Peyer's patch (tissue), 4 donors: ENCODE measurements at regions not wholly inside any gene's neighbourhood (a gene's known extent, or its start where the extent isn't known, plus 50 kb on each side); places are given as distances from the start of the nearest gene placed in this dataset.
"Not testable (repeated sequence)": the region's sequence is repeated elsewhere in the genome, so short reads cannot be mapped to it uniquely, and the experiment has no call there.

Source experiments
- POLR2A ChIP-seq, 2 donors: fragments of 450-650 bp; IDR thresholded peaks; one replicate each; pipeline ENCODE4 v1.5.1; 2017; ENCODE audit warnings: antibody characterized with exemption in 2 of 2, mild to moderate bottlenecking in 2 of 2, moderate library complexity in 2 of 2
- TF ChIP-seq, protein P1 (sequence below), 6 experiments: fragments of 450-650 bp in 4 of 6; fragments of 200-600 bp in 2 of 6; sonication (generic) in 1 of 6; IDR thresholded peaks; one replicate each; pipeline ENCODE4 v1.5.1; 2017 to 2019; ENCODE audit warnings: antibody characterized with exemption in 6 of 6, mild to moderate bottlenecking in 3 of 6, moderate library complexity in 1 of 6

- TF ChIP-seq, protein P1, sequence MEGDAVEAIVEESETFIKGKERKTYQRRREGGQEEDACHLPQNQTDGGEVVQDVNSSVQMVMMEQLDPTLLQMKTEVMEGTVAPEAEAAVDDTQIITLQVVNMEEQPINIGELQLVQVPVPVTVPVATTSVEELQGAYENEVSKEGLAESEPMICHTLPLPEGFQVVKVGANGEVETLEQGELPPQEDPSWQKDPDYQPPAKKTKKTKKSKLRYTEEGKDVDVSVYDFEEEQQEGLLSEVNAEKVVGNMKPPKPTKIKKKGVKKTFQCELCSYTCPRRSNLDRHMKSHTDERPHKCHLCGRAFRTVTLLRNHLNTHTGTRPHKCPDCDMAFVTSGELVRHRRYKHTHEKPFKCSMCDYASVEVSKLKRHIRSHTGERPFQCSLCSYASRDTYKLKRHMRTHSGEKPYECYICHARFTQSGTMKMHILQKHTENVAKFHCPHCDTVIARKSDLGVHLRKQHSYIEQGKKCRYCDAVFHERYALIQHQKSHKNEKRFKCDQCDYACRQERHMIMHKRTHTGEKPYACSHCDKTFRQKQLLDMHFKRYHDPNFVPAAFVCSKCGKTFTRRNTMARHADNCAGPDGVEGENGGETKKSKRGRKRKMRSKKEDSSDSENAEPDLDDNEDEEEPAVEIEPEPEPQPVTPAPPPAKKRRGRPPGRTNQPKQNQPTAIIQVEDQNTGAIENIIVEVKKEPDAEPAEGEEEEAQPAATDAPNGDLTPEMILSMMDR (IDR thresholded peaks at IDR 0.05): not testable (repeated sequence)
- not testable (repeated sequence) for TF ChIP-seq POLR2A (IDR thresholded peaks at IDR 0.05)
Measured at GRCh38 chr9:30107134-30107533, 2277.3 kb upstream of the ACO1 start.
